ENCODE measurements at regions not wholly inside any gene's neighbourhood (a gene's known extent, or its start where the extent isn't known, plus 50 kb on each side); places are given as distances from the start of the nearest gene placed in this dataset.

GRCh38 chr10:35979116-35979515 is 337.0 kb upstream of the FZD8 start:
- no peak for TF ChIP-seq POLR2AphosphoS5 (IDR thresholded peaks at IDR 0.05; ENCODE audit: insufficient read depth, low read depth, low read length)
- no peak for TF ChIP-seq POLR2A (IDR thresholded peaks at IDR 0.05; ENCODE audit: low read depth, low read length)
- no peak for TF ChIP-seq CTCF (IDR thresholded peaks at IDR 0.05; ENCODE audit: extremely low read depth in 1 of 2, insufficient read depth in 1 of 2, low read depth in 1 of 2, low read length in 2 of 2)
- no peak for TF ChIP-seq EZH2 (IDR thresholded peaks at IDR 0.05; ENCODE audit: borderline replicate concordance, low read depth, low read length, severe bottlenecking)

Measured in endothelial cell of umbilical vein (primary cell).